H1 (cell line): ENCODE measurements at regions not wholly inside any gene's neighbourhood (a gene's known extent, or its start where the extent isn't known, plus 50 kb on each side); places are given as distances from the start of the nearest gene placed in this dataset.

Experiments
- CTCF ChIA-PET: fragments of 300-600 bp; sonication (Branson Sonifier 250); formaldehyde crosslinking; loops from one replicate; lab custom pipeline; 2021; ENCODE audit not compliant: partially characterized antibody; lab: Charles Lee
- POLR2A ChIA-PET: fragments of 300-600 bp; sonication (Branson Sonifier 250); formaldehyde crosslinking; loops from one replicate; lab custom pipeline; 2021; ENCODE audit warnings: inconsistent platforms; ENCODE audit not compliant: partially characterized antibody; lab: Charles Lee
- DNase-seq, 2 experiments: peaks; one replicate each; pipeline versions ENCODE4 v3.0.0 to v3.0.0-alpha.2; 2010 to 2022; ENCODE audit warnings: low spot score in 2 of 2, low read depth in 1 of 2, mixed read lengths in 1 of 2
- FAIRE-seq: peaks from 2 replicates; lab custom pipeline; 2011; peaks lifted over from hg19 to GRCh38; lab: Jason Lieb, UNC
- H2AFZ ChIP-seq: 2 replicates; pipeline ENCODE4 v1.8.1; 2012; ENCODE audit warnings: low read length, inconsistent platforms
- H2AK5ac ChIP-seq: 2 replicates; pipeline ENCODE4 v1.6.1; 2013; ENCODE audit warnings: low read depth, low read length
- H2BK120ac ChIP-seq: replicated peaks from 2 replicates; pipeline ENCODE3; 2013; ENCODE audit warnings: low read depth, low read length, inconsistent platforms
- H2BK12ac ChIP-seq: 2 replicates; pipeline ENCODE4 v1.6.1; 2013; ENCODE audit warnings: low read depth, low read length
- H2BK15ac ChIP-seq: 2 replicates; pipeline ENCODE4 v1.6.1; 2013; ENCODE audit warnings: low read length
- H2BK20ac ChIP-seq: 2 replicates; pipeline ENCODE4 v1.6.1; 2013; ENCODE audit warnings: low read length
- H2BK5ac ChIP-seq: 2 replicates; pipeline ENCODE4 v1.6.1; 2013; ENCODE audit warnings: low read depth, low read length
- H3K14ac ChIP-seq: 2 replicates; pipeline ENCODE4 v1.6.1; 2013; ENCODE audit warnings: inconsistent platforms; ENCODE audit not compliant: insufficient read length
- H3K18ac ChIP-seq: 2 replicates; pipeline ENCODE4 v1.6.1; 2013; ENCODE audit warnings: low read length; ENCODE audit errors: extremely low read depth
- H3K23ac ChIP-seq: 2 replicates; pipeline ENCODE4 v1.6.1; 2013; ENCODE audit warnings: inconsistent platforms; ENCODE audit not compliant: insufficient read length
- H3K23me2 ChIP-seq: 2 replicates; pipeline ENCODE4 v1.6.1; 2013; ENCODE audit warnings: low read depth, low read length
- H3K27ac ChIP-seq: 2 replicates; pipeline ENCODE4 v1.6.1; 2011; ENCODE audit warnings: low read depth, low read length, inconsistent platforms
- H3K27me3 ChIP-seq, 4 experiments: replicated peaks in 1 of 4; 1 replicate in 1 of 4; 2 replicates in 3 of 4; pipeline versions ENCODE4 v1.6.1 to v1.8.1; 2011 to 2013; ENCODE audit warnings: low read length in 3 of 4, mild to moderate bottlenecking in 3 of 4, inconsistent platforms in 2 of 4, mixed read lengths in 2 of 4, moderate library complexity in 1 of 4; ENCODE audit not compliant: control insufficient read depth in 3 of 4, insufficient read depth in 3 of 4; ENCODE audit errors: extremely low read depth in 1 of 4
- H3K36me3 ChIP-seq, 4 experiments: 2 replicates each; pipeline versions ENCODE4 v1.6.1 to v1.8.1; 2011 to 2013; ENCODE audit warnings: mild to moderate bottlenecking in 4 of 4, low read length in 3 of 4, moderate library complexity in 2 of 4, control low read depth in 1 of 4, inconsistent platforms in 1 of 4; ENCODE audit not compliant: insufficient read depth in 4 of 4, control insufficient read depth in 2 of 4
- H3K4ac ChIP-seq: replicated peaks from 2 replicates; pipeline ENCODE3; 2013; ENCODE audit warnings: low read length, low read depth, mixed read lengths, inconsistent platforms; ENCODE audit not compliant: insufficient read length
- H3K4me1 ChIP-seq, 4 experiments: replicated peaks in 1 of 4; 1 replicate in 1 of 4; 2 replicates in 3 of 4; pipeline versions ENCODE4 v1.6.1 to v1.8.1; 2011 to 2013; ENCODE audit warnings: low read length in 3 of 4, inconsistent platforms in 2 of 4, mixed read lengths in 1 of 4; ENCODE audit not compliant: insufficient read depth in 4 of 4, control insufficient read depth in 3 of 4
- H3K4me2 ChIP-seq, 2 experiments: 2 replicates each; pipeline versions ENCODE4 v1.6.1 to v1.8.1; 2011 to 2013; ENCODE audit warnings: low read depth in 2 of 2, low read length in 2 of 2, control low read depth in 1 of 2, inconsistent platforms in 1 of 2, mild to moderate bottlenecking in 1 of 2; ENCODE audit not compliant: insufficient read depth in 1 of 2
- H3K4me3 ChIP-seq, 4 experiments: fragments of 200-600, 300-600 bp in 1 of 4; sonication (generic), shearing (Covaris generic), sonication (Bioruptor Twin) in 1 of 4; 2 replicates each; pipeline versions ENCODE4 v1.5.1 to v1.8.1; 2011 to 2016; ENCODE audit warnings: low read length in 4 of 4, low read depth in 3 of 4, control low read depth in 2 of 4, inconsistent platforms in 2 of 4, mild to moderate bottlenecking in 2 of 4, mixed read lengths in 1 of 4, moderate library complexity in 1 of 4; ENCODE audit not compliant: insufficient read depth in 2 of 4; ENCODE audit errors: extremely low read depth in 1 of 4
- H3K56ac ChIP-seq: replicated peaks from 2 replicates; pipeline ENCODE3; 2013; ENCODE audit warnings: low read depth, mild to moderate bottlenecking, mixed read lengths, low read length, inconsistent platforms; ENCODE audit not compliant: insufficient read length
- H3K79me1 ChIP-seq: 2 replicates; pipeline ENCODE4 v1.6.1; 2013; ENCODE audit warnings: low read depth, low read length, control low read depth
- H3K79me2 ChIP-seq, 2 experiments: 2 replicates each; pipeline versions ENCODE4 v1.6.1 to v1.8.1; 2012 to 2013; ENCODE audit warnings: low read length in 2 of 2, mild to moderate bottlenecking in 2 of 2, inconsistent platforms in 1 of 2; ENCODE audit not compliant: insufficient read depth in 2 of 2, control insufficient read depth in 1 of 2
- H3K9ac ChIP-seq, 4 experiments: replicated peaks in 1 of 4; 1 replicate in 1 of 4; 2 replicates in 3 of 4; pipeline versions ENCODE4 v1.6.1 to v1.8.1; 2011 to 2013; ENCODE audit warnings: low read depth in 3 of 4, low read length in 3 of 4, control low read depth in 2 of 4, mild to moderate bottlenecking in 2 of 4, moderate library complexity in 2 of 4, inconsistent platforms in 1 of 4; ENCODE audit errors: extremely low read depth in 1 of 4
- H3K9me3 ChIP-seq, 2 experiments: 2 replicates each; pipeline versions ENCODE4 v1.6.1 to v1.8.1; 2012 to 2013; ENCODE audit warnings: mild to moderate bottlenecking in 2 of 2, moderate library complexity in 2 of 2, control low read depth in 1 of 2, inconsistent platforms in 1 of 2, low read depth in 1 of 2, low read length in 1 of 2, mixed read lengths in 1 of 2; ENCODE audit not compliant: insufficient read depth in 2 of 2
- H4K20me1 ChIP-seq, 2 experiments: replicated peaks in 1 of 2; 2 replicates each; pipeline versions ENCODE3 to v1.8.1; 2011 to 2013; ENCODE audit warnings: inconsistent platforms in 2 of 2, low read length in 2 of 2, mild to moderate bottlenecking in 1 of 2; ENCODE audit not compliant: insufficient read depth in 2 of 2, control insufficient read depth in 1 of 2
- H4K5ac ChIP-seq: 2 replicates; pipeline ENCODE4 v1.6.1; 2013; ENCODE audit warnings: low read length, low read depth, mixed read lengths, inconsistent platforms; ENCODE audit not compliant: insufficient read length
- H4K8ac ChIP-seq: 2 replicates; pipeline ENCODE4 v1.8.0; 2013; ENCODE audit warnings: mild to moderate bottlenecking, moderate library complexity, low read length, inconsistent platforms; ENCODE audit not compliant: insufficient read depth; ENCODE audit errors: extremely low read depth
- H4K91ac ChIP-seq: replicated peaks from 2 replicates; pipeline ENCODE3; 2013; ENCODE audit warnings: low read length, mixed read lengths, inconsistent platforms; ENCODE audit not compliant: insufficient read length
- BCL11A ChIP-seq, 2 experiments: IDR thresholded peaks; one replicate each; pipeline ENCODE4 v1.6.1; 2011; ENCODE audit warnings: low read depth in 2 of 2, low read length in 2 of 2, mild to moderate bottlenecking in 2 of 2
- BRCA1 ChIP-seq: IDR thresholded peaks from 2 replicates; pipeline ENCODE4 v1.6.1; 2012; ENCODE audit warnings: low read depth, low read length, improper control_type of control experiment
- CBX8 ChIP-seq: fragments of 300-800, 300-1000 bp; sonication (generic); IDR thresholded peaks from 2 replicates; pipeline ENCODE4 v1.7.1; 2016; ENCODE audit warnings: low read depth, low read length, borderline replicate concordance
- CEBPB ChIP-seq: IDR thresholded peaks from 2 replicates; pipeline ENCODE4 v1.6.1; 2012; ENCODE audit warnings: low read depth, low read length
- EZH2 ChIP-seq: fragments of 200-600 bp; sonication (generic); IDR thresholded peaks from 2 replicates; pipeline ENCODE4 v1.7.1; 2012; ENCODE audit warnings: low read depth, mild to moderate bottlenecking, moderate library complexity, low read length, inconsistent platforms; ENCODE audit not compliant: severe bottlenecking
- GTF2F1 ChIP-seq: IDR thresholded peaks from 2 replicates; pipeline ENCODE4 v1.6.1; 2012; ENCODE audit warnings: low read depth, low read length, improper control_type of control experiment, borderline replicate concordance
- JUN ChIP-seq: IDR thresholded peaks from 2 replicates; pipeline ENCODE4 v1.6.1; 2011; ENCODE audit warnings: low read depth, mild to moderate bottlenecking, improper control_type of control experiment, low read length
- KDM5A ChIP-seq: fragments of 200-600 bp; IDR thresholded peaks from 2 replicates; pipeline ENCODE4 v1.7.1; 2012; ENCODE audit warnings: mild to moderate bottlenecking, low read length, inconsistent platforms, mixed read lengths
- MAFK ChIP-seq: IDR thresholded peaks from 2 replicates; pipeline ENCODE4 v1.6.1; 2012; ENCODE audit warnings: low read depth, mild to moderate bottlenecking, improper control_type of control experiment, low read length
- NANOG ChIP-seq: IDR thresholded peaks from 2 replicates; pipeline ENCODE4 v1.6.1; 2011; ENCODE audit warnings: low read length, low read depth, mild to moderate bottlenecking, inconsistent platforms; ENCODE audit not compliant: insufficient read depth, poor library complexity, severe bottlenecking
- POU5F1 ChIP-seq: IDR thresholded peaks from 2 replicates; pipeline ENCODE4 v1.6.1; 2011; ENCODE audit warnings: low read depth, mild to moderate bottlenecking, low read length, moderate library complexity
- SAP30 ChIP-seq: fragments of 300-600 bp; sonication (generic); IDR thresholded peaks from 2 replicates; pipeline ENCODE4 v1.7.1; 2012; ENCODE audit warnings: low read length, moderate library complexity, mild to moderate bottlenecking, inconsistent platforms; ENCODE audit not compliant: insufficient read depth, insufficient replicate concordance
- SIN3A ChIP-seq, 2 experiments: IDR thresholded peaks in 1 of 2; conservative IDR thresholded peaks in 1 of 2; 2 replicates each; pipeline ENCODE4 v1.6.1; 2011 to 2012; ENCODE audit warnings: low read length in 2 of 2, improper control_type of control experiment in 1 of 2, low read depth in 1 of 2, mild to moderate bottlenecking in 1 of 2
- SP4 ChIP-seq: IDR thresholded peaks from 2 replicates; pipeline ENCODE4 v1.6.1; 2012; ENCODE audit warnings: low read length, inconsistent platforms
- TAF1 ChIP-seq: IDR thresholded peaks from 2 replicates; pipeline ENCODE4 v1.6.1; 2011; ENCODE audit warnings: mild to moderate bottlenecking, low read depth, low read length
- WGBS, 2 experiments: shearing (Covaris generic) in 1 of 2; methylation state at CpG; one replicate each; pipeline versions ENCODE4 v1.1.6 to v1.1.7; 2013 to 2015; ENCODE audit warnings: low lambda C conversion rate in 2 of 2, mixed read lengths in 2 of 2, inconsistent platforms in 1 of 2, low coverage in 1 of 2, missing lambda C conversion rate in 1 of 2; ENCODE audit not compliant: insufficient replicate concordance in 2 of 2, insufficient coverage in 1 of 2, insufficient read length in 1 of 2; ENCODE audit errors: extremely low coverage in 1 of 2, missing lambda C conversion rate in 1 of 2; 5-methylcytosine and 5-hydroxymethylcytosine counted together

- H3K27me3 ChIP-seq = no peaks in the 10 kb centered on the region
- H3K4me1 ChIP-seq = no peaks in the 10 kb centered on the region; a peak in 1 of 7 replicates
- 88% methylated on average over 2 of the region's 2 CpGs; no CpG with 5 or more reads in 1 of the 2 experiments for WGBS, 2 experiments
- H3K18ac ChIP-seq = no peak overlapping the region
- no peaks in the 10 kb centered on the region for H3K36me3 ChIP-seq
- H3K79me1 ChIP-seq = no peaks in the 10 kb centered on the region
- no peaks in the 10 kb centered on the region for H3K23me2 ChIP-seq
- no peak overlapping the region for H4K8ac ChIP-seq
- DNase-seq (no peak), FAIRE-seq (no peak)
- no peak overlapping the region for H2BK12ac ChIP-seq
- no peak overlapping the region for H2BK20ac ChIP-seq
- H3K14ac ChIP-seq = no peak overlapping the region
- no peaks in the 10 kb centered on the region for H3K79me2 ChIP-seq
- no peak overlapping the region for H3K56ac ChIP-seq
- no peaks in the 10 kb centered on the region for H3K9me3 ChIP-seq
- H4K20me1 ChIP-seq = no peaks in the 10 kb centered on the region
- no peak overlapping the region for H3K27ac ChIP-seq
- no peak overlapping the region for H4K91ac ChIP-seq
- H3K4me2 ChIP-seq = no peak overlapping the region
- H3K9ac ChIP-seq = no peak overlapping the region
- POLR2A ChIA-PET = no interaction called here
- H4K5ac ChIP-seq = no peak overlapping the region
- H2AK5ac ChIP-seq = no peak overlapping the region
- no peak overlapping the region for H2BK120ac ChIP-seq
- no peak overlapping the region for H2BK5ac ChIP-seq
- H3K4ac ChIP-seq = no peak overlapping the region
- H3K4me3 ChIP-seq = no peak overlapping the region
- no peak overlapping the region for H2AFZ ChIP-seq
- no peak overlapping the region for H3K23ac ChIP-seq
- CTCF ChIA-PET = no interaction called here
- no peak for TF ChIP-seq CEBPB
- no peak for TF ChIP-seq SAP30
- no peak for TF ChIP-seq BRCA1
- no peak for TF ChIP-seq TAF1
- no peak for TF ChIP-seq SP4
- no peak for TF ChIP-seq POU5F1
- TF ChIP-seq NANOG = no peak
- TF ChIP-seq MAFK = no peak
- no peak for TF ChIP-seq JUN
- no peak for TF ChIP-seq EZH2
- TF ChIP-seq BCL11A (IDR thresholded peaks at IDR 0.05; ENCODE audit: low read depth in 2 of 2, low read length in 2 of 2) = no peak
- no peak for TF ChIP-seq GTF2F1
- no peak for TF ChIP-seq CBX8
- TF ChIP-seq SIN3A (conservative IDR thresholded peaks at IDR 0.05 in 1 of 2, IDR thresholded peaks at IDR 0.05 in 1 of 2; ENCODE audit: low read depth in 1 of 2, low read length in 2 of 2) = no peak
- no peak for TF ChIP-seq KDM5A
- no peak overlapping the region for H2BK15ac ChIP-seq
Measured at GRCh38 chr4:97074531-97074930, 1068.7 kb downstream of the STPG2 start.
